GM12878 (cell line): ENCODE measurements at regions not wholly inside any gene's neighbourhood (a gene's known extent, or its start where the extent isn't known, plus 50 kb on each side); places are given as distances from the start of the nearest gene placed in this dataset.

Source experiments
- ATAC-seq: fragments of 200-7000 bp; cut with Tn5 transposase; 3 replicates; pipeline ENCODE4 v1.9.1; 2020; ENCODE audit warnings: mild to moderate bottlenecking, moderate library complexity
- BruUV-seq: library from RNA; stranded (reverse); fragments of 400-500 nt; replicated peaks from 2 replicates; lab custom pipeline; 2021; lab: Mats Ljungman, UMichigan
- CTCF ChIA-PET: fragments of 300-600 bp; sonication (Branson Sonifier 250); formaldehyde crosslinking; extraction: SDS; loops from one replicate; lab custom pipeline; 2021; ENCODE audit warnings: inconsistent platforms; lab: Yijun Ruan, JAX
- POLR2A ChIA-PET: fragments of 350-600 bp; formaldehyde crosslinking; extraction: SDS; loops from one replicate; lab custom pipeline; 2021; ENCODE audit warnings: inconsistent platforms; lab: Charles Lee
- RAD21 ChIA-PET: fragments of 300-600 bp; sonication (Branson Sonifier 250); formaldehyde crosslinking; loops from one replicate; lab custom pipeline; 2023; ENCODE audit warnings: antibody characterized with exemption; ENCODE audit not compliant: unreplicated experiment; lab: Charles Lee
- SMC1A ChIA-PET: fragments of 300-600 bp; sonication (Branson Sonifier 250); formaldehyde crosslinking; loops from one replicate; lab custom pipeline; 2023; ENCODE audit not compliant: unreplicated experiment, uncharacterized antibody; lab: Charles Lee
- DNase-seq: peaks from one replicate; pipeline ENCODE4 v3.0.0-alpha.2; 2011; ENCODE audit warnings: low read depth, low spot score
- FAIRE-seq: peaks from 3 replicates; lab custom pipeline; 2011; peaks lifted over from hg19 to GRCh38; lab: Jason Lieb, UNC
- H2AFZ ChIP-seq: 2 replicates; pipeline ENCODE4 v1.6.0; 2011; ENCODE audit warnings: low read depth, low read length, control low read depth; ENCODE audit not compliant: control insufficient read depth
- H3K27ac ChIP-seq: 2 replicates; pipeline ENCODE4 v1.5.1; 2011; ENCODE audit warnings: control low read depth; ENCODE audit not compliant: control insufficient read depth, insufficient read depth
- H3K27me3 ChIP-seq, 2 experiments: replicated peaks in 1 of 2; 2 replicates each; pipeline versions ENCODE4 v1.6.0 to v1.6.1; 2011; ENCODE audit warnings: low read length in 1 of 2; ENCODE audit not compliant: control insufficient read depth in 2 of 2, insufficient read depth in 2 of 2
- H3K36me3 ChIP-seq, 2 experiments: 2 replicates each; pipeline ENCODE4 v1.5.1; 2011; ENCODE audit warnings: low read length in 1 of 2; ENCODE audit not compliant: control insufficient read depth in 2 of 2, insufficient read depth in 2 of 2
- H3K4me1 ChIP-seq: 2 replicates; pipeline ENCODE4 v1.6.1; 2011; ENCODE audit warnings: mild to moderate bottlenecking, low read length, moderate library complexity, mixed read lengths; ENCODE audit not compliant: control insufficient read depth, insufficient read depth
- H3K4me2 ChIP-seq: 2 replicates; pipeline ENCODE4 v1.6.0; 2011; ENCODE audit warnings: control low read depth; ENCODE audit not compliant: control insufficient read depth, insufficient read depth
- H3K4me3 ChIP-seq: fragments of 200-600 bp; sonication (generic); 2 replicates; pipeline ENCODE4 v1.5.1; 2016
- H3K79me2 ChIP-seq: 2 replicates; pipeline ENCODE4 v1.6.0; 2011; ENCODE audit warnings: low read length; ENCODE audit not compliant: control insufficient read depth, insufficient read depth
- H3K9ac ChIP-seq: 2 replicates; pipeline ENCODE4 v1.8.0; 2011; ENCODE audit warnings: low read length, control low read depth, mixed read lengths; ENCODE audit not compliant: control insufficient read depth, insufficient read depth
- H3K9me3 ChIP-seq: replicated peaks from 3 replicates; pipeline ENCODE4 v1.5.1; 2011; ENCODE audit warnings: mild to moderate bottlenecking, low read length; ENCODE audit not compliant: control insufficient read depth, insufficient read depth
- H4K20me1 ChIP-seq: 2 replicates; pipeline ENCODE4 v1.6.0; 2011; ENCODE audit not compliant: control insufficient read depth, insufficient read depth
- ASH2L ChIP-seq: fragments of 300-600, 200-600 bp; sonication (generic); IDR thresholded peaks from 2 replicates; pipeline ENCODE4 v1.6.1; 2017; ENCODE audit warnings: low read depth, mild to moderate bottlenecking, borderline replicate concordance
- BCL3 ChIP-seq: IDR thresholded peaks from 2 replicates; pipeline ENCODE4 v1.6.1; 2011; ENCODE audit warnings: borderline replicate concordance, low read depth, mild to moderate bottlenecking, moderate library complexity, low read length; ENCODE audit not compliant: insufficient read depth, poor library complexity, severe bottlenecking
- BMI1 ChIP-seq: fragments of 450-650 bp; IDR thresholded peaks from 2 replicates; pipeline ENCODE4 v1.6.1; 2016; ENCODE audit warnings: mild to moderate bottlenecking, moderate library complexity, borderline replicate concordance
- CHD4 ChIP-seq: fragments of 200-600 bp; sonication (generic); IDR thresholded peaks from 2 replicates; pipeline ENCODE4 v1.6.1; 2016; ENCODE audit warnings: mild to moderate bottlenecking
- E2F4 ChIP-seq: IDR thresholded peaks from 2 replicates; pipeline ENCODE4 v1.6.1; 2012; ENCODE audit warnings: low read depth, low read length, improper control_type of control experiment
- EZH2 ChIP-seq: IDR thresholded peaks from 2 replicates; pipeline ENCODE4 v1.6.1; 2012; ENCODE audit warnings: low read depth, mild to moderate bottlenecking, control low read depth, inconsistent platforms, low read length, borderline replicate concordance; ENCODE audit not compliant: control insufficient read depth
- FOXK2 ChIP-seq: fragments of 450-650 bp; IDR thresholded peaks from 2 replicates; pipeline ENCODE4 v1.6.1; 2017; ENCODE audit warnings: mild to moderate bottlenecking, moderate library complexity
- HDAC6 ChIP-seq: fragments of 200-600 bp; sonication (generic); IDR thresholded peaks from one replicate; pipeline ENCODE4 v1.8.0; 2017; ENCODE audit warnings: antibody characterized with exemption; ENCODE audit not compliant: unreplicated experiment
- JUND ChIP-seq: IDR thresholded peaks from 2 replicates; pipeline ENCODE4 v1.6.1; 2012; ENCODE audit warnings: low read depth, mild to moderate bottlenecking, low read length, improper control_type of control experiment, moderate library complexity
- NFYB ChIP-seq: IDR thresholded peaks from 2 replicates; pipeline ENCODE4 v1.6.1; 2011; ENCODE audit warnings: low read depth, mild to moderate bottlenecking, low read length, improper control_type of control experiment, moderate library complexity; ENCODE audit not compliant: insufficient read depth
- POLR2A ChIP-seq: IDR thresholded peaks from 2 replicates; pipeline ENCODE4 v1.6.1; 2011; ENCODE audit warnings: low read depth, mild to moderate bottlenecking, low read length
- SMC3 ChIP-seq: IDR thresholded peaks from 2 replicates; pipeline ENCODE4 v1.6.1; 2011; ENCODE audit warnings: low read length, improper control_type of control experiment, borderline replicate concordance
- TCF7 ChIP-seq: IDR thresholded peaks from 2 replicates; pipeline ENCODE4 v1.6.1; 2014; ENCODE audit warnings: antibody characterized with exemption, borderline replicate concordance
- WRNIP1 ChIP-seq: IDR thresholded peaks from 2 replicates; pipeline ENCODE4 v1.6.1; 2011; ENCODE audit warnings: low read depth, low read length, improper control_type of control experiment, borderline replicate concordance
- ZNF207 ChIP-seq: fragments of 450-650 bp; IDR thresholded peaks from 2 replicates; pipeline ENCODE4 v1.6.1; 2014; ENCODE audit warnings: antibody characterized with exemption, mild to moderate bottlenecking, borderline replicate concordance
- WGBS: methylation state at CpG from one replicate; pipeline ENCODE4 v1.1.6; 2016; ENCODE audit warnings: low lambda C conversion rate; ENCODE audit not compliant: insufficient replicate concordance, insufficient coverage; ENCODE audit errors: missing lambda C conversion rate; 5-methylcytosine and 5-hydroxymethylcytosine counted together
- in situ Hi-C: fragments of 300-500 bp; cut with MboI; formaldehyde crosslinking; loops from 9 replicates; pipeline ENCODE4 v1.14.3; 2018; ENCODE audit warnings: mixed read lengths
- intact Hi-C: fragments of 100-400 bp; cut with micrococcal nuclease; formaldehyde crosslinking; loops from one replicate; pipeline ENCODE4 v1.14.2; 2022; ENCODE audit not compliant: unreplicated experiment

- TF ChIP-seq HDAC6 (no peak), ZNF207 (no peak), JUND (no peak), SMC3 (no peak), EZH2 (no peak), BMI1 (no peak), CHD4 (no peak), ASH2L (no peak), WRNIP1 (no peak)
These were observed 66.8 kb upstream of the IRS2 start (continued) for GRCh38 chr13:109853153-109853552.

GRCh38 chr13:109846185-109846584 is 59.8 kb upstream of the IRS2 start:
- ATAC-seq = no peak
- no peaks in the 10 kb centered on the region for H3K27me3 ChIP-seq
- no peak overlapping the region for H3K27ac ChIP-seq
- TF ChIP-seq TCF7 (no peak), POLR2A (no peak), E2F4 (no peak), FOXK2 (no peak), NFYB (no peak), BCL3 (no peak)
- H4K20me1 ChIP-seq = no peaks in the 10 kb centered on the region
- ChIA-PET SMC1A (no interaction called here), POLR2A (no interaction called here), RAD21 (no interaction called here), CTCF (no interaction called here)
- in situ Hi-C loops (no loop called here), intact Hi-C loops (no loop called here)
- no peak overlapping the region for H3K4me2 ChIP-seq
- no peak overlapping the region for H3K9ac ChIP-seq
- no peak overlapping the region for H2AFZ ChIP-seq
- FAIRE-seq = no peak
- no peak overlapping the region for H3K4me3 ChIP-seq
- BruUV-seq = no TSS peak
- H3K36me3 ChIP-seq = no peaks in the 10 kb centered on the region
- no peaks in the 10 kb centered on the region for H3K9me3 ChIP-seq
- DNase-seq = no peak
- no peaks in the 10 kb centered on the region for H3K79me2 ChIP-seq
- no peaks in the 10 kb centered on the region for H3K4me1 ChIP-seq
- 0% methylated on average over 4 of the region's 4 CpGs for WGBS
